ENCODE measurements at regions not wholly inside any gene's neighbourhood (a gene's known extent, or its start where the extent isn't known, plus 50 kb on each side); places are given as distances from the start of the nearest gene placed in this dataset.

- Histone ChIP-seq H4K8ac (ENCODE audit: extremely low read depth, insufficient read depth, low read length) (no peak overlapping the region), H2BK20ac (ENCODE audit: low read length) (no peak overlapping the region), H2BK120ac (replicated peaks; ENCODE audit: low read depth, low read length) (no peak overlapping the region), H3K27me3 (replicated peaks in 1 of 4; ENCODE audit: control insufficient read depth in 3 of 4, extremely low read depth in 1 of 4, insufficient read depth in 3 of 4, low read length in 3 of 4) (peaks cover 0 to 1% (median 0%) of the 10 kb centered on the region in 4 experiments; a peak in 1 of 7 replicates), H3K27ac (ENCODE audit: low read depth, low read length) (no peak overlapping the region), H2AK5ac (ENCODE audit: low read depth, low read length) (no peak overlapping the region), H4K5ac (ENCODE audit: insufficient read length, low read depth, low read length) (no peak overlapping the region), H2BK15ac (ENCODE audit: low read length) (no peak overlapping the region), H3K56ac (replicated peaks; ENCODE audit: insufficient read length, low read depth, low read length) (no peak overlapping the region), H3K14ac (ENCODE audit: insufficient read length) (no peak overlapping the region), H3K9me3 (ENCODE audit: insufficient read depth in 2 of 2, low read depth in 1 of 2, low read length in 1 of 2) (no peaks in the 10 kb centered on the region), H2BK12ac (ENCODE audit: low read depth, low read length) (no peak overlapping the region), H3K18ac (ENCODE audit: extremely low read depth, low read length) (no peak overlapping the region), H3K4me3 (ENCODE audit: extremely low read depth in 1 of 4, insufficient read depth in 2 of 4, low read depth in 3 of 4, low read length in 4 of 4) (no peak overlapping the region), H3K4ac (replicated peaks; ENCODE audit: insufficient read length, low read depth, low read length) (no peak overlapping the region), H4K20me1 (replicated peaks in 1 of 2; ENCODE audit: control insufficient read depth in 1 of 2, insufficient read depth in 2 of 2, low read length in 2 of 2) (no peaks in the 10 kb centered on the region), H3K23ac (ENCODE audit: insufficient read length) (no peak overlapping the region), H4K91ac (replicated peaks; ENCODE audit: insufficient read length, low read length) (no peak overlapping the region), H2AFZ (ENCODE audit: low read length) (no peak overlapping the region), H3K79me2 (ENCODE audit: control insufficient read depth in 1 of 2, insufficient read depth in 2 of 2, low read length in 2 of 2) (no peaks in the 10 kb centered on the region), H3K4me1 (replicated peaks in 1 of 4; ENCODE audit: control insufficient read depth in 3 of 4, insufficient read depth in 4 of 4, low read length in 3 of 4) (no peaks in the 10 kb centered on the region), H3K23me2 (ENCODE audit: low read depth, low read length) (no peaks in the 10 kb centered on the region), H3K36me3 (ENCODE audit: control insufficient read depth in 2 of 4, insufficient read depth in 4 of 4, low read length in 3 of 4) (no peaks in the 10 kb centered on the region), H3K4me2 (ENCODE audit: insufficient read depth in 1 of 2, low read depth in 2 of 2, low read length in 2 of 2) (no peak overlapping the region), H3K9ac (replicated peaks in 1 of 4; ENCODE audit: extremely low read depth in 1 of 4, low read depth in 3 of 4, low read length in 3 of 4) (no peak overlapping the region), H2BK5ac (ENCODE audit: low read depth, low read length) (no peak overlapping the region), H3K79me1 (ENCODE audit: low read depth, low read length) (no peaks in the 10 kb centered on the region)
- FAIRE-seq, result no peak
- POLR2A ChIA-PET (ENCODE audit: partially characterized antibody), result no interaction called here
- CTCF ChIA-PET (ENCODE audit: partially characterized antibody), result interaction anchor here (0.9 to 2.2 kb wide), 3 partner anchors 20 to 113 kb away, joined by 4 to 10 read pairs (median 7); no protein-coding TSS in a partner anchor
- 93% methylated on average over 4 of the region's 4 CpGs; no CpG with 5 or more reads in 1 of the 2 experiments for WGBS, 2 experiments (ENCODE audit: extremely low coverage in 1 of 2, insufficient coverage in 1 of 2, insufficient read length in 1 of 2, insufficient replicate concordance in 2 of 2, low coverage in 1 of 2, low lambda C conversion rate in 2 of 2, missing lambda C conversion rate in 1 of 2)
- no peak for DNase-seq (ENCODE audit: low read depth in 1 of 2, low spot score in 2 of 2)
- TF ChIP-seq RNF2 (IDR thresholded peaks at IDR 0.05; ENCODE audit: borderline replicate concordance, low read depth, low read length, missing control alignments, poor library complexity, severe bottlenecking) (no peak), MAX (IDR thresholded peaks at IDR 0.05) (no peak), PHF8 (conservative IDR thresholded peaks at IDR 0.05; ENCODE audit: low read depth, low read length) (no peak), POLR2AphosphoS5 (IDR thresholded peaks at IDR 0.05; ENCODE audit: low read depth, low read length) (no peak), CBX5 (IDR thresholded peaks at IDR 0.05; ENCODE audit: low read depth, low read length) (no peak), SAP30 (IDR thresholded peaks at IDR 0.05; ENCODE audit: insufficient read depth, insufficient replicate concordance, low read length) (no peak), POLR2A (IDR thresholded peaks at IDR 0.05; ENCODE audit: control extremely low read depth in 1 of 2, low read depth in 2 of 2, low read length in 2 of 2) (no peak), TEAD4 (IDR thresholded peaks at IDR 0.05; ENCODE audit: low read depth, low read length) (no peak), SUZ12 (IDR thresholded peaks at IDR 0.05; ENCODE audit: low read length) (no peak), USF2 (IDR thresholded peaks at IDR 0.05; ENCODE audit: low read length) (no peak), YY1 (IDR thresholded peaks at IDR 0.05; ENCODE audit: low read depth, low read length) (no peak), CHD1 (IDR thresholded peaks at IDR 0.05; ENCODE audit: low read depth, low read length) (no peak), CHD2 (IDR thresholded peaks at IDR 0.05; ENCODE audit: low read length) (no peak), CBX8 (IDR thresholded peaks at IDR 0.05; ENCODE audit: borderline replicate concordance, low read depth, low read length) (no peak)
These were observed 60.1 kb downstream of the RDH14 start for GRCh38 chr2:18500333-18500732.
